ENCODE measurements at regions not wholly inside any gene's neighbourhood (a gene's known extent, or its start where the extent isn't known, plus 50 kb on each side); places are given as distances from the start of the nearest gene placed in this dataset.

DNA sequence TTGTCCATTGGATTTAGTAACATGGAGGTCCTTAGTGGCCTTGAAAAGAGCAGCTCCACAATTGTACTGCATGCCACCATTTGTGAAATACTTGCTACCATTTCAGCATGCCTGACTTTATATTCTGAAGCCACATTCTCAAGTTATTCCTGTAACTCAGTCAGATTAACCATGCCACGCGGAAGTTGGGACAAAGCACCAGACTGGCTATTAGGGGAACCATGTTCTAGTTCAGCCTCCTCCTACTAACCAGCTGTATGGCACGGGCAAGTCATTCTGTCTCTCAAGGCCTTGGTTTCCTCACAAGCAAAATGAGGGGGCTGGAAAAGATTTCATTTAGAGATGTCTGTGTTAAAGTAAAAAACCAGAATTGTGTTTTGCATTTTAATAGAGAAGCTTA lies 418.0 kb downstream of the PLK2 start:
- H3K4me3 ChIP-seq = no peak overlapping the region
- DNase-seq = no peak
- no peak overlapping the region for H3K27ac ChIP-seq
- H3K36me3 ChIP-seq = no peaks in the 10 kb centered on the region
- H3K27me3 ChIP-seq = no peaks in the 10 kb centered on the region
- no peaks in the 10 kb centered on the region for H3K4me1 ChIP-seq
- TF ChIP-seq POLR2A (IDR thresholded peaks at IDR 0.05) = no peak
- TF ChIP-seq, protein P1, sequence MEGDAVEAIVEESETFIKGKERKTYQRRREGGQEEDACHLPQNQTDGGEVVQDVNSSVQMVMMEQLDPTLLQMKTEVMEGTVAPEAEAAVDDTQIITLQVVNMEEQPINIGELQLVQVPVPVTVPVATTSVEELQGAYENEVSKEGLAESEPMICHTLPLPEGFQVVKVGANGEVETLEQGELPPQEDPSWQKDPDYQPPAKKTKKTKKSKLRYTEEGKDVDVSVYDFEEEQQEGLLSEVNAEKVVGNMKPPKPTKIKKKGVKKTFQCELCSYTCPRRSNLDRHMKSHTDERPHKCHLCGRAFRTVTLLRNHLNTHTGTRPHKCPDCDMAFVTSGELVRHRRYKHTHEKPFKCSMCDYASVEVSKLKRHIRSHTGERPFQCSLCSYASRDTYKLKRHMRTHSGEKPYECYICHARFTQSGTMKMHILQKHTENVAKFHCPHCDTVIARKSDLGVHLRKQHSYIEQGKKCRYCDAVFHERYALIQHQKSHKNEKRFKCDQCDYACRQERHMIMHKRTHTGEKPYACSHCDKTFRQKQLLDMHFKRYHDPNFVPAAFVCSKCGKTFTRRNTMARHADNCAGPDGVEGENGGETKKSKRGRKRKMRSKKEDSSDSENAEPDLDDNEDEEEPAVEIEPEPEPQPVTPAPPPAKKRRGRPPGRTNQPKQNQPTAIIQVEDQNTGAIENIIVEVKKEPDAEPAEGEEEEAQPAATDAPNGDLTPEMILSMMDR (IDR thresholded peaks at IDR 0.05) = no peak
- TF ChIP-seq EP300 (IDR thresholded peaks at IDR 0.05) = no peak
- TF ChIP-seq POLR2AphosphoS5 (IDR thresholded peaks at IDR 0.05) = no peak
- 95 to 98% (median 96%) methylated on average over 3 of the region's 3 CpGs for WGBS, 5 donors
- no peaks in the 10 kb centered on the region for H3K9me3 ChIP-seq
- intact Hi-C loops (cut with DNase I; ENCODE audit: low total_unique reads) = no loop called here

DNA sequence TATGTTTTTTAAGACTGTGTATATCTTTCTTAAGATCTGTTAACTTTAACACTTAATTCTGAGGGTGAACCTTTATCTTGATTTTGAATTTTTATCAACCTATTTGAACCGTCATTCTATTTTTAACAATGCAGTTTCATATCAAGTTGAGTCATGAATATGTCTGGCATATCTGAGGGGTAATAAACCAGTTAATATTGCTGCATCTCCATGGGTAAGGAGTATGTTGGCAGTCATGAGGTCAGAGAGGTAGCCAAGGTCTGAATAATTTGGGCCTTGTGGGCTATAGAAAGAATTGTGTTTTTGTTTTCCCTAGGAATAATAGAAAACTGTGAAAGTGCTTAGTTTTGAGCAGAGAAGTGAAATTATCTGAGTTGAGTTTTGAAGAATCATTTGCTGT lies 419.0 kb downstream of the PLK2 start:
- 0 to 46% (median 0%) methylated on average over 1 of the region's 1 CpG for WGBS, 5 donors
- Histone ChIP-seq H3K9me3 (no peaks in the 10 kb centered on the region), H3K4me3 (no peak overlapping the region), H3K27ac (no peak overlapping the region), H3K4me1 (no peaks in the 10 kb centered on the region), H3K36me3 (no peaks in the 10 kb centered on the region), H3K27me3 (no peaks in the 10 kb centered on the region)
- TF ChIP-seq EP300 (IDR thresholded peaks at IDR 0.05) (no peak), POLR2AphosphoS5 (IDR thresholded peaks at IDR 0.05) (no peak), POLR2A (IDR thresholded peaks at IDR 0.05) (no peak)
- TF ChIP-seq, protein P1 (IDR thresholded peaks at IDR 0.05) = no peak
- intact Hi-C loops (cut with DNase I; ENCODE audit: low total_unique reads) = no loop called here
- no peak for DNase-seq

DNA sequence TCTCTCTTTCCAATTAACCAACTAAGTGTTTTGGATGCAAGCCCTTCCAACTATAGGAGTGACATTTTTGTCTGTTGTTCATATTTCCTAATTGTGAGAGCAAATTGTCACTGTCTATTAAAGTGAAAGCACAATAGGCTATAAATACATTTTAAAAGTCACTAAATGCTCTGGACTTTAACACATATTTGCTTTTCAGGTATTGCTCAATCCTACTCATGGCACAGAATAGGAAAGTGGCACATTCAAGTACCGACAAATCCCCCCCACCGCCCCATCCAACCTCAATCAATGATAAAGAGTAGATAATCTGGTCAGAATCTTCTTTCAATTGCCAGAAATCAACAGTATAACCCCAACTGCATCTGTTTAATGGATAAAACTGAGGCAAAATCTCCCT lies 419.8 kb downstream of the PLK2 start:
- 19 to 68% (median 25%) methylated on average over 2 of the region's 2 CpGs for WGBS, 5 donors
- intact Hi-C loops (cut with DNase I; ENCODE audit: low total_unique reads) = no loop called here
- Histone ChIP-seq H3K36me3 (no peaks in the 10 kb centered on the region), H3K9me3 (no peaks in the 10 kb centered on the region), H3K4me1 (no peaks in the 10 kb centered on the region), H3K4me3 (no peak overlapping the region), H3K27ac (no peak overlapping the region), H3K27me3 (no peaks in the 10 kb centered on the region)
- DNase-seq = peak in 1 of 2 donors; percentile 13
- TF ChIP-seq, protein P1 (IDR thresholded peaks at IDR 0.05) = no peak
- TF ChIP-seq POLR2AphosphoS5 (IDR thresholded peaks at IDR 0.05) (no peak), POLR2A (IDR thresholded peaks at IDR 0.05) (no peak), EP300 (IDR thresholded peaks at IDR 0.05) (no peak)

DNA sequence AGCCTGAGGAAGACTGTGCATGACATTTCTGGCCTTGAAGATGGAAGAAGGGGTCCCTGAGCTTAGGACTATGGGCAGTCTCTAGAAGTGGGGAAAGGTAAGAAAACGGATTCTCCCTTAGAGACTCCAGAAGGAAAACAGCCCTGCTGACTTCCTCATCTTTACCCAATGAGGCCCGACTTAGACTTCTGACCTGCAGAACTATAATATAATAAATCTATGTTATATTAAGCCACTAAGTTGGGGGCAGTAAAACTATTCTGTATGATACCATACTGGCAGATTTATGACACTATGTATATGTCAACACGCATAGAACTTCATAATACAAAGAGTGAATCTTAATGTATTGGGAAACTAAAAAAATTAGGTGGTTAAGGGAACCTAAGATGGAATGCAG lies 422.0 kb downstream of the PLK2 start:
- WGBS, 5 donors = 87 to 94% (median 87%) methylated on average over 3 of the region's 3 CpGs

More for the DNA sequence above, 422.0 kb downstream of the PLK2 start:
- Histone ChIP-seq H3K9me3 (no peaks in the 10 kb centered on the region), H3K4me3 (no peak overlapping the region), H3K27me3 (no peaks in the 10 kb centered on the region), H3K27ac (no peak overlapping the region), H3K4me1 (no peaks in the 10 kb centered on the region), H3K36me3 (no peaks in the 10 kb centered on the region)
- intact Hi-C loops (cut with DNase I; ENCODE audit: low total_unique reads) = no loop called here
- TF ChIP-seq, protein P1 (IDR thresholded peaks at IDR 0.05) = no peak
- TF ChIP-seq POLR2AphosphoS5 (IDR thresholded peaks at IDR 0.05) (no peak), EP300 (IDR thresholded peaks at IDR 0.05) (no peak), POLR2A (IDR thresholded peaks at IDR 0.05) (no peak)
- DNase-seq = no peak

Measured in stomach (tissue), 8 donors.